Natural killer cell (primary cell): ENCODE measurements at regions not wholly inside any gene's neighbourhood (a gene's known extent, or its start where the extent isn't known, plus 50 kb on each side); places are given as distances from the start of the nearest gene placed in this dataset.

ENCODE experiments used
- ATAC-seq, 3 donors: fragments of 150-1000 bp in 2 of 3; fragments of 200-7000 bp in 1 of 3; cut with Tn5 transposase; 1 replicate in 1 of 3; 2 replicates in 2 of 3; pipeline ENCODE4 v1.10.0; 2021; ENCODE audit warnings: mild to moderate bottlenecking in 2 of 3, moderate library complexity in 2 of 3
- DNase-seq, 2 donors: peaks; one replicate each; pipeline versions ENCODE4 v3.0.0 to v3.0.0-alpha.2; 2013 to 2021; ENCODE audit warnings: mixed read lengths in 1 of 2
- H3K27ac ChIP-seq: one replicate; pipeline ENCODE4 v1.5.1; 2013; ENCODE audit warnings: mild to moderate bottlenecking, low read length
- H3K27me3 ChIP-seq: one replicate; pipeline ENCODE4 v1.6.1; 2013; ENCODE audit warnings: low read length; ENCODE audit not compliant: control insufficient read depth, insufficient read depth
- H3K36me3 ChIP-seq: one replicate; pipeline ENCODE4 v1.6.1; 2013; ENCODE audit warnings: low read length; ENCODE audit not compliant: control insufficient read depth, insufficient read depth
- H3K4me1 ChIP-seq: one replicate; pipeline ENCODE4 v1.6.1; 2013; ENCODE audit warnings: low read length; ENCODE audit not compliant: control insufficient read depth, insufficient read depth
- H3K4me3 ChIP-seq: one replicate; pipeline ENCODE4 v1.5.1; 2013; ENCODE audit warnings: low read length
- H3K9me3 ChIP-seq: one replicate; pipeline ENCODE4 v1.6.1; 2013; ENCODE audit warnings: low read length; ENCODE audit not compliant: control insufficient read depth, insufficient read depth
- H3K27ac Mint-ChIP-seq, 2 donors: one replicate each; pipeline ENCODE4 v1.8.0; 2022; ENCODE audit warnings: mild to moderate bottlenecking in 2 of 2, mixed read lengths in 2 of 2, moderate library complexity in 1 of 2
- H3K27me3 Mint-ChIP-seq, 2 donors: one replicate each; pipeline ENCODE4 v1.8.0; 2022; ENCODE audit warnings: low read depth in 2 of 2, mixed read lengths in 2 of 2
- H3K36me3 Mint-ChIP-seq: one replicate; pipeline ENCODE4 v1.8.0; 2022; ENCODE audit warnings: mixed read lengths
- H3K4me1 Mint-ChIP-seq, 2 donors: one replicate each; pipeline ENCODE4 v1.8.0; 2022; ENCODE audit warnings: mixed read lengths in 2 of 2
- H3K4me3 Mint-ChIP-seq: one replicate; pipeline ENCODE4 v1.8.0; 2022; ENCODE audit warnings: mild to moderate bottlenecking, moderate library complexity, mixed read lengths
- H3K9me3 Mint-ChIP-seq, 2 donors: one replicate each; pipeline ENCODE4 v1.8.0; 2022; ENCODE audit warnings: mixed read lengths in 2 of 2
- WGBS: methylation state at CpG from one replicate; pipeline ENCODE4 v1.1.7; 2013; ENCODE audit warnings: missing lambda C conversion rate; ENCODE audit not compliant: insufficient coverage; 5-methylcytosine and 5-hydroxymethylcytosine counted together
- intact Hi-C: fragments of 100-400 bp; cut with micrococcal nuclease; formaldehyde crosslinking; loops from one replicate; pipeline ENCODE4 v1.14.2; 2022
- TF ChIP-seq, protein P1 (sequence below): fragments of 200-600 bp; IDR thresholded peaks from one replicate; pipeline ENCODE4 v1.8.0; 2022; ENCODE audit warnings: antibody characterized with exemption

GRCh38 chr4:8796096-8796495, 75.5 kb downstream of the HMX1 start:
- DNase-seq (no peak), ATAC-seq (no peak)
- Mint-ChIP-seq H3K27ac (no peak overlapping the region), H3K4me3 (no peak overlapping the region), H3K27me3 (no peaks in the 10 kb centered on the region), H3K9me3 (no peaks in the 10 kb centered on the region), H3K36me3 (no peaks in the 10 kb centered on the region), H3K4me1 (no peaks in the 10 kb centered on the region)
- Histone ChIP-seq H3K9me3 (no peaks in the 10 kb centered on the region), H3K27ac (no peak overlapping the region), H3K4me1 (no peaks in the 10 kb centered on the region), H3K36me3 (no peaks in the 10 kb centered on the region), H3K27me3 (no peaks in the 10 kb centered on the region), H3K4me3 (no peak overlapping the region)
- intact Hi-C loops = no loop called here
- WGBS = 96% methylated on average over 9 of the region's 9 CpGs
- TF ChIP-seq, protein P1, sequence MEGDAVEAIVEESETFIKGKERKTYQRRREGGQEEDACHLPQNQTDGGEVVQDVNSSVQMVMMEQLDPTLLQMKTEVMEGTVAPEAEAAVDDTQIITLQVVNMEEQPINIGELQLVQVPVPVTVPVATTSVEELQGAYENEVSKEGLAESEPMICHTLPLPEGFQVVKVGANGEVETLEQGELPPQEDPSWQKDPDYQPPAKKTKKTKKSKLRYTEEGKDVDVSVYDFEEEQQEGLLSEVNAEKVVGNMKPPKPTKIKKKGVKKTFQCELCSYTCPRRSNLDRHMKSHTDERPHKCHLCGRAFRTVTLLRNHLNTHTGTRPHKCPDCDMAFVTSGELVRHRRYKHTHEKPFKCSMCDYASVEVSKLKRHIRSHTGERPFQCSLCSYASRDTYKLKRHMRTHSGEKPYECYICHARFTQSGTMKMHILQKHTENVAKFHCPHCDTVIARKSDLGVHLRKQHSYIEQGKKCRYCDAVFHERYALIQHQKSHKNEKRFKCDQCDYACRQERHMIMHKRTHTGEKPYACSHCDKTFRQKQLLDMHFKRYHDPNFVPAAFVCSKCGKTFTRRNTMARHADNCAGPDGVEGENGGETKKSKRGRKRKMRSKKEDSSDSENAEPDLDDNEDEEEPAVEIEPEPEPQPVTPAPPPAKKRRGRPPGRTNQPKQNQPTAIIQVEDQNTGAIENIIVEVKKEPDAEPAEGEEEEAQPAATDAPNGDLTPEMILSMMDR = no peak

GRCh38 chr4:8795140-8795539, 76.5 kb downstream of the HMX1 start:
- Histone ChIP-seq H3K36me3 (no peaks in the 10 kb centered on the region), H3K27me3 (no peaks in the 10 kb centered on the region), H3K9me3 (no peaks in the 10 kb centered on the region), H3K27ac (no peak overlapping the region), H3K4me1 (no peaks in the 10 kb centered on the region), H3K4me3 (no peak overlapping the region)
- DNase-seq = no peak
- H3K4me1 Mint-ChIP-seq = no peaks in the 10 kb centered on the region
- WGBS = 93% methylated on average over 12 of the region's 12 CpGs
- no peaks in the 10 kb centered on the region for H3K27me3 Mint-ChIP-seq
- intact Hi-C loops = no loop called here
- H3K9me3 Mint-ChIP-seq = no peaks in the 10 kb centered on the region
- TF ChIP-seq, protein P1 = no peak
- no peaks in the 10 kb centered on the region for H3K36me3 Mint-ChIP-seq
- H3K4me3 Mint-ChIP-seq = no peak overlapping the region
- no peak for ATAC-seq
- H3K27ac Mint-ChIP-seq = no peak overlapping the region

GRCh38 chr4:8794491-8794890, 77.1 kb downstream of the HMX1 start:
- H3K4me1 ChIP-seq = no peaks in the 10 kb centered on the region
- no peaks in the 10 kb centered on the region for H3K36me3 Mint-ChIP-seq
- no peak overlapping the region for H3K4me3 ChIP-seq
- H3K27me3 ChIP-seq = no peaks in the 10 kb centered on the region
- no peaks in the 10 kb centered on the region for H3K36me3 ChIP-seq
- intact Hi-C loops = no loop called here
- DNase-seq = no peak
- 87% methylated on average over 18 of the region's 18 CpGs for WGBS
- TF ChIP-seq, protein P1 = no peak
- no peaks in the 10 kb centered on the region for H3K9me3 Mint-ChIP-seq
- no peak overlapping the region for H3K4me3 Mint-ChIP-seq
- H3K27ac Mint-ChIP-seq = no peak overlapping the region
- H3K4me1 Mint-ChIP-seq = no peaks in the 10 kb centered on the region
- no peak for ATAC-seq
- no peak overlapping the region for H3K27ac ChIP-seq
- H3K27me3 Mint-ChIP-seq = no peaks in the 10 kb centered on the region
- H3K9me3 ChIP-seq = no peaks in the 10 kb centered on the region

- Mint-ChIP-seq H3K4me1 (no peaks in the 10 kb centered on the region), H3K4me3 (no peak overlapping the region), H3K36me3 (no peaks in the 10 kb centered on the region), H3K9me3 (no peaks in the 10 kb centered on the region), H3K27me3 (no peaks in the 10 kb centered on the region), H3K27ac (no peak overlapping the region)
- Histone ChIP-seq H3K9me3 (no peaks in the 10 kb centered on the region), H3K27ac (no peak overlapping the region), H3K27me3 (no peaks in the 10 kb centered on the region), H3K36me3 (no peaks in the 10 kb centered on the region), H3K4me1 (no peaks in the 10 kb centered on the region), H3K4me3 (no peak overlapping the region)
- intact Hi-C loops = no loop called here
- 92% methylated on average over 11 of the region's 11 CpGs for WGBS
- no peak for DNase-seq
- TF ChIP-seq, protein P1 = no peak
- no peak for ATAC-seq
Observed at GRCh38 chr4:8793571-8794160, 78.0 kb downstream of the HMX1 start.
